Panc1 (cell line): ENCODE measurements at regions not wholly inside any gene's neighbourhood (a gene's known extent, or its start where the extent isn't known, plus 50 kb on each side); places are given as distances from the start of the nearest gene placed in this dataset.

ENCODE experiments used
- POLR2AphosphoS5 ChIP-seq: IDR thresholded peaks from 2 replicates; pipeline ENCODE4 v1.6.1; 2012; ENCODE audit warnings: mild to moderate bottlenecking, low read depth, low read length, moderate library complexity
- TF ChIP-seq, protein P1 (sequence below): fragments of 450-650 bp; IDR thresholded peaks from 2 replicates; pipeline ENCODE4 v1.5.1; 2017; ENCODE audit warnings: mild to moderate bottlenecking

- TF ChIP-seq, protein P1, sequence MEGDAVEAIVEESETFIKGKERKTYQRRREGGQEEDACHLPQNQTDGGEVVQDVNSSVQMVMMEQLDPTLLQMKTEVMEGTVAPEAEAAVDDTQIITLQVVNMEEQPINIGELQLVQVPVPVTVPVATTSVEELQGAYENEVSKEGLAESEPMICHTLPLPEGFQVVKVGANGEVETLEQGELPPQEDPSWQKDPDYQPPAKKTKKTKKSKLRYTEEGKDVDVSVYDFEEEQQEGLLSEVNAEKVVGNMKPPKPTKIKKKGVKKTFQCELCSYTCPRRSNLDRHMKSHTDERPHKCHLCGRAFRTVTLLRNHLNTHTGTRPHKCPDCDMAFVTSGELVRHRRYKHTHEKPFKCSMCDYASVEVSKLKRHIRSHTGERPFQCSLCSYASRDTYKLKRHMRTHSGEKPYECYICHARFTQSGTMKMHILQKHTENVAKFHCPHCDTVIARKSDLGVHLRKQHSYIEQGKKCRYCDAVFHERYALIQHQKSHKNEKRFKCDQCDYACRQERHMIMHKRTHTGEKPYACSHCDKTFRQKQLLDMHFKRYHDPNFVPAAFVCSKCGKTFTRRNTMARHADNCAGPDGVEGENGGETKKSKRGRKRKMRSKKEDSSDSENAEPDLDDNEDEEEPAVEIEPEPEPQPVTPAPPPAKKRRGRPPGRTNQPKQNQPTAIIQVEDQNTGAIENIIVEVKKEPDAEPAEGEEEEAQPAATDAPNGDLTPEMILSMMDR = no peak
- TF ChIP-seq POLR2AphosphoS5 = no peak
These were observed 105.6 kb upstream of the ZNF521 start for GRCh38 chr18:25457601-25458000.
